Superior temporal gyrus (tissue), 1 donor: ENCODE measurements at regions not wholly inside any gene's neighbourhood (a gene's known extent, or its start where the extent isn't known, plus 50 kb on each side); places are given as distances from the start of the nearest gene placed in this dataset.
"Not testable (repeated sequence)": the region's sequence is repeated elsewhere in the genome, so short reads cannot be mapped to it uniquely, and the experiment has no call there.

Source experiments
- DNase-seq: peaks from one replicate; pipeline ENCODE4 v3.0.0-alpha.2; 2016; ENCODE audit errors: extremely low spot score

DNA sequence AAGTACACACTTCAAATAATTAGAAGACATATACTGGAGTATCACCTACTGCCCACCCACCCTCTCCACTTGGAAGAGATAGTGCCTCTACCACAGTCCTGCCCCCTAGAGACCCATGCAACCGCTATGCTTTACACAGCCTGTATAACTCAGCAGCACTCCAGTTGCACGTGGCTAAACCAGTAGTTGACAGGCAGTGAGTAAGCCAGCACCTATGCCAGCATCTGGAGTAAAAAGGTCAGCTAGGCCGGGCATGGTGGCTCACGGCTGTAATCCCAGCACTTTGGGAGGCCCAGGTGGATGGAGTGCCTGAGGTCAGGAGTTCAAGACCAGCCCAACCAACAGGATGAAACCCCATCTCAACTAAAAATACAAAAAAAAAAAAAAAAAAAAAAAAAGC is 356.4 kb downstream of the NR2F1-AS1 start:
- DNase-seq = no peak

GRCh38 chr5:93221773-93222172 is 359.2 kb downstream of the NR2F1-AS1 start:
- DNase-seq = no peak

DNA sequence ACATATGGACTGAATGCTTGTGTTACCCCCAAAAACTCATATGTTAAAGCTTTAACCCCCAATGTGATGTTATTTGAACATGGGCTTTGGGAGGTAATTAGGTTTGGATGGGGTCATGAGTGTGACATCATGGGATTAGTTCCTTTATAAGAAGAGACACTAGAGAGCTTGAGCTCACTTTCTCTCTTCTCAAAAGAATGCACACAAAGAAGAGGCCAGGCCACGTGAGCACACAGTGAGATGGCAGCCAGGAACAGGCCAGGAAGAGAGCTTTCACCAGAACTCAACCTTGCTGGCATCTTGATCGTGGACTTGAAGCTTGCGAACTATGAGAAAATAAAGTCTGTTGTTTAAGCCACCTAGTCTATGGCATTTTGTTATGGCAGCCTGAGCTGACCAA is 360.6 kb downstream of the NR2F1-AS1 start:
- no peak for DNase-seq

- DNase-seq = no peak
Observed at GRCh38 chr5:93219641-93220145, 361.3 kb downstream of the NR2F1-AS1 start.

GRCh38 chr5:93213111-93213794 is 367.8 kb downstream of the NR2F1-AS1 start:
- DNase-seq = not testable (repeated sequence)

GRCh38 chr5:93209476-93209875 is 371.5 kb downstream of the NR2F1-AS1 start:
- no peak for DNase-seq

DNA sequence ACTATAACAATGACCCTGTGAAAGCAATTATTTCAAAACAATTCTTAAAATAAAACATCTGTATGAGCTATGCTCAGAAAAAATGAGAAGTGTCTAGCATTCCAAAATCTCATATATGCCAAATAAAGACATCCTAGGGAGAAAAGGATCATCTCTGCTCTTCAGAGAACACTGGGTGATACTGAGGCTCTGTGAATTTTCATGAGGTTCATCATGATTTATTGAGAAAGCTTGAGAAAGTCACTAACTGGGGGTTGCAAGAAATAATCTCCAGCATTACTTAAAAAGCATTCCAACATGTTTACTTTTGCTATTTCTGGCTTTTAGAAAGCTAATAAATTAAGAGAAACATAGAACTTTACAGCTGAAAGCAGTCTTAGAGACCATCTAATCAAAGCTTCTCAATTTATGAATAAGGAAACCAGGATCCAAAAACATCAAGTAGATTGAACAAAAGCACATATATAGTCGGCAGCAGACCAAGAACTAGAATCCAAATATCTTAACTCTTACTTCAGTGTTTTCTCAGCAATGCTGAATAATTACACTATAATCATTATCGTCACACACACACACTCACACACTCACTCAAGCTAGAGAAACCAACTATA is 372.8 kb downstream of the NR2F1-AS1 start:
- DNase-seq = no peak

- DNase-seq = no peak
Observed at GRCh38 chr5:93206203-93206602, 374.8 kb downstream of the NR2F1-AS1 start.

DNA sequence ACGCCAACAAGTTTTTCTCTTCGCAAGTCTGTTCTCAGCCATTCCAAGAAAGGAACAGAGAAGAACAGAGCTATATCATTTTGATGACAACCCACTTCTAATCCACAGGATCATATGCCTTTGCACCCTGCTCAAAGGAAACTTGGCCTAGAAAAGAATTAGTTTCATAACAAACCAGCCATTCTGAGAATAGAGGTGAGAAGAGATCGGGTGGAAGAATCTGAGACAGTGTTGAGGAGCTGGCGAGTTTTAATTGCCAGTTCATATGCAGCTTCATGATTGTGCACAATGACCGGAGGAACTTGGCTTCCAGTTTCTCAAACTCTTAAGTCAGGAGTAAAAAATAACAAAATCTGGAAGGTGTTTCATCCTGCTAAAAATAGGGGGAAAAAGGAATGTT is 380.0 kb downstream of the NR2F1-AS1 start:
- DNase-seq = peak; percentile 67

- no peak for DNase-seq
Observed at GRCh38 chr5:93196986-93197385, 384.0 kb downstream of the NR2F1-AS1 start.

DNA sequence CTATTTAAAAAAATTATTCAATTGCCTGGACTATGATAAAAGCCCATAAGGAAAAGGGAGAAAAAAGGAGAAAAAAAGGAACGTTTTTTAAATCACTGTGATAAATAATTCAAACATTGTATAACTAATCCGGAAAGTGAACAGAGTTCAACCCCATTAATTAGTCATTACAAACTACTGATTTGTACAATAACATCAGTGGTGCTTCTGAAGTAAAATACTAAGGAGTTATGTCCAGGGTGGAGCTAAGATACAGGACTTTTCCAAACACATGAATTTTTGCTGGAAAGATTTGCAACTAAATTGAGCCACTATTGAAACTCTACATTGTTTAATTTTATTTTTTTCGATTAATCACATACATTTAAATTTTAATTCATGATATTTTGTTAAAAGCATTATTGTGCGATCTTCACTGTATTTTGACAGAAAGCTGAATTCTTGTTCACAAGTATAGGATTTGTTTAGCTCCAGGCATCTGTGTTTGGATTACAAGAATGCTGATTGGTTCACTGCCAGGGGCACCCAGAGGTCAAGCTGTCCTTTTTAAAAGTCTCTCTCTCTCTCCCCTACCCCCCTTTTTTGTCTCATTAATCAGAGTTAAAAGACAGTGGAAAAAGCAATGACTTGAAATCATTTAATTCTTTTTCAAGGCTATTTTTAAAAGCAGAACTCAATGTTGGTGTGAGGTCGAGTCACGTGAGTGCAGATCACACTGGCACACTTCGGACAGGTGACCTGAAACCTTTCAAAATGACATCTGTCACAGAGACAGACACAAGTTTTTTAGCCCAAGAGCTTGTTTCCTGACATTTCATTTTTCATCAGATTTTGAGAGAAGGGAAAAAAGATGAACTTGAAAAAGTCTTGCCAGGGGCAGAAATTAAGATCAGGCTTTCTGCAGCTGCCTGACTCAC is 387.3 kb downstream of the NR2F1-AS1 start:
- no peak for DNase-seq

GRCh38 chr5:93192683-93193082 is 388.3 kb downstream of the NR2F1-AS1 start:
- DNase-seq = no peak

- DNase-seq = no peak
Observed at GRCh38 chr5:93192087-93192486, 388.9 kb downstream of the NR2F1-AS1 start.

DNA sequence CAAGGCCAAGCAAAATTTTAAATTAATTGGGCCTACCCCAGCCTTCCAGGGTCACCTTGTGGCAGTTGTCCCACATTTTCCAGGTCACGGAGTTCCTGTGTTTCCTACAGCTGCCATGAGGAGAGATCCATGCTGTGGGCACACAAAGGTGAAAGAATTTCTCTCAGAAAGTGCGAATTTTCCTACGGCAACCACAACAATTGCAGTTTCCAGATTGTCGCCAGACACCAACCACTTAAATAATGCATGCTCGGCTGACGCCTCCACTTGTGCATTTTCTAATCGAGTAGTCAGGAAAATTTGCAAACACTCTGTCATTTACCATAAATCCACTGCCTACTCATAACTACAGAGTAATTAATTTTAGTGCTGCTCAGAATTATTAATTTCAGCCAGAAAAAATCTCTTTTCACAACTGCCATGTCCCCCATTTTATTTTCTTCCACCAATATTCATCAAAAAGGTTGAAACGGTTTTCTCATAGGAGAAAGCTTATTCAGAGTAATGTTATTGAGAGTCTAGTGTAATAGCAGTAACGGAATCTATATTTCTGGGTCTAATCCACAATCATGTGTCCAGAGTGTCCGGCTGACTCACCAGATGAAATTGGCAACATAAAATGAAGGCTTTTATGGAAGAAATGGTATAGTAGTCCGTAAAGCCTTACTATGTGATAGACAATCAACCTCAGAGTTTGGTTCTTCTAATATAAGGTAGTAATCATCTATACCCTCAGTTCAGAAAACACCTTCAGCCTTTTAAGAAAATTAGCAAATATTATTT is 389.8 kb downstream of the NR2F1-AS1 start:
- no peak for DNase-seq

GRCh38 chr5:93189707-93190120 is 391.3 kb downstream of the NR2F1-AS1 start:
- no peak for DNase-seq

DNA sequence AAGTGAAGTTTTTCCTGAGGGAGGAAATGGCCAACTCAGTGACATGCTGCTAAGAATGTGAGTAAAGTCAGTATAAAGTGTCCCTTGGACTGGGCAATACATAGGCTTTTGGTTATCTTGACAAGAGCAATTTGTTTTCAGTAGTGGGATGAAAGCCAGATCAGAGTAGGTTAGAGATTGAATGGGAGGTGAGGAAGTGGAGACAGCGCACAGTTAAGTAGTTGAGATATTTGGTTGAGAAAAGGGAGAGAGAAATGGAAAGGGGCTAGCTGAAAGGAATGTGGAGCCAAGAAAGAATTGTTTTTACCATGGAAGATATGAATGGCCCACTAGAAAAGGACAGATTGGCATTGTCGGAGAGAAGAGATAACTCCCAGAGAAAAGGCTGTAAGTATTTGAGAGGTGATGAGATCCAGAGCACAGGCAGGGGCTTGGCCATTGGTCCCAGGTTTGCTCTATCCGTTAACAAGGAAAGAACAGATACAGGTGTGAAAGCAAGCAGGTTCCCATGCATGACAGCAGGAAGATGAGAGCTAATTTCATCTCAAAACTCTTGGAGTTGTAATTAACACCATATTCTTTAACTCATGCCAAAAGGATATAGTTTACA is 392.0 kb downstream of the NR2F1-AS1 start:
- DNase-seq = no peak

DNA sequence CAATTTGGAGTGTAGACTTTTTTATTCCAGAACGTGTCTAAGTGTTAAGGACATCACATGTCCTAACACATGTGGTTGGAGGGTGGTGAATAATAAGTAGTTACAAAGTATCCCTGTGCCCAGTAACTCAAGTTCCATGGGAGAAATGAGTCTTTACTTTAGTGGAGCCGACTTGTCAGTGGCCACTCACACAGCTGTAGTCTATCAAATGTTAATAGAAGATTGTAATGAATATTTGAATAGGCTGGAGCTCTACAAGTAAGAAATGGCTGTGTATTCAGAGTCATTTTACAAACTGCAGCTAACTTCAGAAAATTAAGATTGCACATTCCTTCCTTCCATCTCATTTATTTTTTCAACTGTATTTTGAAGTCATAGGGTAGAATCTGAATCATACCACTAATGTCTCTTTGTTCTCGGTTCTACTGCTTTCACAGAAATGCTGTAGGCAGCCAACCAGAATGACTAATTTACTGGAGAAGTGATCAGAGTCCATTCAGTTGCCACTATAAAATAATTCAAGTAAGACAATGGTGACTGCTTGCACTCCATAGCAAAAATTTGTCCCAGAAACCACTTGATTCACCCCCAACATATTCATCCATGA is 394.8 kb downstream of the NR2F1-AS1 start:
- no peak for DNase-seq

GRCh38 chr5:93184041-93184440 is 397.0 kb downstream of the NR2F1-AS1 start:
- DNase-seq = no peak

DNA sequence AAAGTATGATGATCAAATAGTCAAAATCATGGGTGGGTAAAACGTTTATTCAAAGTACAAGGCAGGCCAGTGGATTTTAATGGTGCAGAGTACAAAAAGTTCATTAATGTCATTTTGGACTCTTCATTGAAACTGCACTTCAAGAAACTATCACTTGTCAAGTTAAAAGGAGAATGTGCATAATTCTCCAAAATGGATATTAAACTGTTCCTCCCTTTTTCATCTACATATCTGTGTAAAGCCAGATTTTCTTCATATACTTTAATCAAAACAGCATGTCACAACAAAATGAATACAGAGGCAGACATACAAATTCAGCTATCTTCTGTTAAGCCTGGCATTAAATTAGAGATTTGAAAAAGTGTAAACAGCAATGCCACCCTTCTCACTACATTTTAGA is 401.6 kb downstream of the NR2F1-AS1 start:
- no peak for DNase-seq

DNA sequence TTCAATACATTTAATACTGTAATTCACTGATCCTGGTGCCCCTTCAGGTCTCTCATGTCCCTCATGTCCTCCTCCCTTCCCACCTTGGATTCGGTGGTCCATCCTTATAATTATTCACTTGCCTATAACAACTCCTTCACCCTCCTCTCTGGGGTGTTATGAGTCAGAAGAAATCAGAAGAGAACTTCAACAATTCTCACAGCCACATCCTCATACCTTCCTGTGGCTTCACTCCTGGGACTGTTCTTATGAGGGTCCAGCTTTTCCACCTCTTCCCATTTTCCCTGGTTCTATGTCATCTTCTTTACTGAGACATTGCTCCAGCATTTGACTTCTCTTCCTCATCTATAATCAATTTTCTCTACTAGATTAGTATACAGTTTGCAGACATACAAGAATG is 406.1 kb downstream of the NR2F1-AS1 start:
- no peak for DNase-seq

DNA sequence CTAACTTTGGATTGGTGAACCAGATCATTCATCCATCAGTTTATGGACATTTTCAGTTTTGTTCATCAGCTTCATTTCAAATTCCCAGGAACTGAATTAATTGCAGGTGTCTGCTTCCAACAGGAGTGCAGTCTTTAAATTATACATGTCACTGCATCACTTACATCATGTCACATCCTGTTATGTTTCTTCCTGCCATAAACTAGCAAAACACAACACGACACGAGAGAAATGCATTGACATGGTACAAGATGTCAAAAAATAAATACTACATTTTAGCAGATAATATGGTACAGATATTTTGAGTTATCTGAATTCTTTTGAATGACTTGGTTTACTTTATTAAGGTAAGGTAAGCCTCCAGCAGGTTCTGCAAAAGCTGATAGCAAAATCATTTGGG is 415.5 kb downstream of the NR2F1-AS1 start:
- no peak for DNase-seq
